Heart left ventricle (tissue), 13 donors: ENCODE measurements at regions not wholly inside any gene's neighbourhood (a gene's known extent, or its start where the extent isn't known, plus 50 kb on each side); places are given as distances from the start of the nearest gene placed in this dataset.

Experiments
- CTCF ChIP-seq, 12 donors: fragments of 200-600 bp; sonication (generic) in 4 of 12; IDR thresholded peaks; one replicate each; pipeline versions ENCODE4 v1.5.0 to v1.8.0; 2018 to 2022; ENCODE audit warnings: antibody characterized with exemption in 12 of 12, mild to moderate bottlenecking in 5 of 12
- POLR2A ChIP-seq, 2 donors: fragments of 450-650 bp; IDR thresholded peaks; one replicate each; pipeline ENCODE4 v1.6.1; 2017; ENCODE audit warnings: antibody characterized with exemption in 2 of 2, mild to moderate bottlenecking in 2 of 2, moderate library complexity in 2 of 2
- donor health status: ischemic (EF 13 %, LVEDD 7.1; RV severe dilation, severe dysfunction).
- donor health status: DM: no; HTN: yes; CAD: no.
- donor health status: DM: no; HTN: no; CAD: no.
- donor health status: ischemic (EF 25% LVEDD 6.9; RV normal size, moderate dysfunction).
- donor health status: ischemic (EF 25% LVEDD 5.7; RV mildly dilated, moderate dysfunction).
- donor health status: ischemic (EF 35%, LVEDD 5.7; RV mildly dilated, moderate dysfunction).
- donor health status: nonischemic (EF 11% LVEDD 7.7; RV severe dilation, severe dysfunction).
- donor health status: DM: yes; HTN: yes; CAD: no.
- donor health status: PGD.
- donor health status: ischemic (EF 29% LVEDD 5.4; RV normal size, mild dysfunction).
- donor health status: nonischemic (EF 23%, LVEDD 6.1; RV moderate dilation, normal function).

DNA sequence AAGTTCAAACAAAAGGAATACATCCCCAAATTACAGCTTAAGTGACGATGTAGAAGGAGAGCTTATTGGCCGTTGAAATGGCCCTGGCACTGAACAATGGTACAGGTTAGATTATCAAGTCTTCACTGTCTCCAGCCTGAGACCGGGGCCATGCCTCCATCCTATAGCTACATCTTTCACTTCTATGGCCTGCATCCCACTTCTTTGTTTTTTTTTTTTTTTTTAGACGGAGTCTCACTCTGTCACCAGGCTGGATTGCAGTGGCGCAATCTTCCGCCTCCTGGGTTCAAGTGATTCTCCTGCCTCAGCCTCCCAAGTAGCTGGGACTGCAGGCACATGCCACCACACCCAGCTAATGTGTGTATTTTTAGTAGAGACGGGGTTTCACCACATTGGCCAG, 464.6 kb downstream of the CDH26 start:
- TF ChIP-seq POLR2A (IDR thresholded peaks at IDR 0.05) (no peak), CTCF (IDR thresholded peaks at IDR 0.05) (no peak)
